HepG2 (cell line): ENCODE measurements at regions not wholly inside any gene's neighbourhood (a gene's known extent, or its start where the extent isn't known, plus 50 kb on each side); places are given as distances from the start of the nearest gene placed in this dataset.

Experiments
- ATAC-seq: fragments of 200-7000 bp; cut with Tn5 transposase; 3 replicates; pipeline ENCODE4 v1.9.1; 2020; ENCODE audit warnings: mild to moderate bottlenecking, moderate library complexity
- BruUV-seq: library from RNA; stranded (reverse); fragments of 400-500 nt; replicated peaks from 2 replicates; lab custom pipeline; 2021; lab: Mats Ljungman, UMichigan
- CTCF ChIA-PET: fragments of 300-600 bp; formaldehyde crosslinking; extraction: SDS; loops from one replicate; lab custom pipeline; 2021; ENCODE audit warnings: low total read pairs, inconsistent platforms, low intra/inter-chr PET ratio; lab: Yijun Ruan, JAX
- POLR2A ChIA-PET: fragments of 350-600 bp; sonication (Branson Sonifier 250); formaldehyde crosslinking; loops from one replicate; lab custom pipeline; 2020; ENCODE audit warnings: antibody characterized with exemption, inconsistent platforms; lab: Yijun Ruan, JAX
- DNase-seq: peaks from one replicate; pipeline ENCODE4 v3.0.0-alpha.2; 2015; ENCODE audit warnings: low spot score
- FAIRE-seq: peaks from 3 replicates; lab custom pipeline; 2011; peaks lifted over from hg19 to GRCh38; lab: Jason Lieb, UNC
- H2AFZ ChIP-seq: one replicate; pipeline ENCODE4 v1.6.1; 2011; ENCODE audit warnings: low read length, inconsistent platforms
- H3K27ac ChIP-seq: fragments of 300-600 bp; 3 replicates; pipeline ENCODE4 v1.8.0; 2011; ENCODE audit warnings: mixed run types, mild to moderate bottlenecking, mixed read lengths, low read length, inconsistent platforms; ENCODE audit not compliant: insufficient read depth; ENCODE audit errors: extremely low read length
- H3K27me3 ChIP-seq, 2 experiments: fragments of 200-600 bp in 1 of 2; 2 replicates in 1 of 2; 3 replicates in 1 of 2; pipeline versions ENCODE4 v1.6.0 to v1.8.0; 2011; ENCODE audit warnings: low read length in 2 of 2, mild to moderate bottlenecking in 2 of 2, moderate library complexity in 2 of 2, inconsistent platforms in 1 of 2; ENCODE audit not compliant: insufficient read depth in 2 of 2, control insufficient read depth in 1 of 2
- H3K36me3 ChIP-seq, 2 experiments: fragments of 200-600 bp in 1 of 2; replicated peaks in 1 of 2; 2 replicates in 1 of 2; 3 replicates in 1 of 2; pipeline versions ENCODE4 v1.5.1 to v1.8.0; 2011; ENCODE audit warnings: low read length in 2 of 2, inconsistent platforms in 1 of 2; ENCODE audit not compliant: insufficient read depth in 2 of 2, control insufficient read depth in 1 of 2
- H3K4me1 ChIP-seq: 2 replicates; pipeline ENCODE4 v1.5.1; 2012; ENCODE audit warnings: low read length, inconsistent platforms; ENCODE audit not compliant: insufficient read depth
- H3K4me2 ChIP-seq: 2 replicates; pipeline ENCODE4 v1.6.0; 2011; ENCODE audit warnings: low read depth, low read length, inconsistent platforms
- H3K4me3 ChIP-seq, 3 experiments: fragments of 200-600 bp in 1 of 3; sonication (generic), shearing (Covaris generic) in 1 of 3; replicated peaks in 1 of 3; 2 replicates each; pipeline ENCODE4 v1.5.1; 2011 to 2016; ENCODE audit warnings: low read length in 3 of 3, inconsistent platforms in 2 of 3, low read depth in 2 of 3, mild to moderate bottlenecking in 2 of 3, control low read depth in 1 of 3, mixed read lengths in 1 of 3; ENCODE audit not compliant: insufficient read depth in 1 of 3
- H3K79me2 ChIP-seq: one replicate; pipeline ENCODE4 v1.6.1; 2011; ENCODE audit warnings: low read length, inconsistent platforms; ENCODE audit not compliant: insufficient read depth
- H3K9ac ChIP-seq: 2 replicates; pipeline ENCODE4 v1.6.0; 2011; ENCODE audit warnings: mild to moderate bottlenecking, low read depth, low read length, inconsistent platforms; ENCODE audit not compliant: insufficient read depth
- H3K9me3 ChIP-seq: 2 replicates; pipeline ENCODE4 v1.5.1; 2012; ENCODE audit warnings: mild to moderate bottlenecking, low read length
- H4K20me1 ChIP-seq: 2 replicates; pipeline ENCODE4 v1.6.0; 2011; ENCODE audit warnings: inconsistent platforms, mild to moderate bottlenecking, low read length, moderate library complexity; ENCODE audit not compliant: insufficient read depth
- KAT2B ChIP-seq: fragments of 150-350 bp; IDR thresholded peaks from 2 replicates; pipeline ENCODE4 v1.6.1; 2014; ENCODE audit warnings: low read depth, low read length, borderline replicate concordance
- MTA1 ChIP-seq: sonication (generic); formaldehyde crosslinking; IDR thresholded peaks from 2 replicates; pipeline ENCODE4 v1.4.0; 2020; ENCODE audit warnings: missing genetic modification reagents, mild to moderate bottlenecking, borderline replicate concordance
- TP53 ChIP-seq: sonication (generic); formaldehyde crosslinking; conservative IDR thresholded peaks from 2 replicates; pipeline ENCODE4 v1.4.0; 2020; ENCODE audit warnings: missing genetic modification reagents
- TRIM24 ChIP-seq: sonication (generic); formaldehyde crosslinking; IDR thresholded peaks from 2 replicates; pipeline ENCODE4 v1.8.0; 2022; ENCODE audit warnings: mild to moderate bottlenecking, missing genetic modification reagents
- ZBTB40 ChIP-seq, 2 experiments: fragments of 450-650 bp in 1 of 2; sonication (generic) in 1 of 2; formaldehyde crosslinking in 1 of 2; IDR thresholded peaks; 2 replicates each; pipeline versions ENCODE4 v1.6.1 to v1.8.0; 2016 to 2022; ENCODE audit warnings: antibody characterized with exemption in 1 of 2, mild to moderate bottlenecking in 1 of 2, missing genetic modification reagents in 1 of 2
- WGBS: methylation state at CpG from one replicate; pipeline ENCODE4 v1.1.6; 2017; ENCODE audit warnings: low lambda C conversion rate; 5-methylcytosine and 5-hydroxymethylcytosine counted together
- in situ Hi-C: cut with HindIII; loops from 2 replicates; pipeline ENCODE4 v1.10.0; 2017; ENCODE audit warnings: low pct_unique_long_range_greater_than_20kb; ENCODE audit not compliant: extremely low pct_ligation_motif_present
- intact Hi-C: fragments of 100-400 bp; cut with micrococcal nuclease; formaldehyde crosslinking; loops from one replicate; pipeline ENCODE4 v1.10.0; 2022; ENCODE audit not compliant: unreplicated experiment

- CTCF ChIA-PET: no interaction called here
- ATAC-seq: no peak
- no peaks in the 10 kb centered on the region for H3K27me3 ChIP-seq
- H3K27ac ChIP-seq: no peak overlapping the region
- H3K9me3 ChIP-seq: peaks cover 4% of the 10 kb centered on the region; the same call in 1 of the 2 replicates
- TF ChIP-seq MTA1 (CRISPR knock-in tag) (no peak), TRIM24 (CRISPR knock-in tag) (no peak), ZBTB40 (IDR thresholded peaks at IDR 0.05) (no peak), ZBTB40 (CRISPR knock-in tag; IDR thresholded peaks at IDR 0.05) (no peak), TP53 (no peak), KAT2B (no peak)
- in situ Hi-C loops: no loop called here
- H3K79me2 ChIP-seq: no peaks in the 10 kb centered on the region
- intact Hi-C loops: no loop called here
- BruUV-seq: no TSS peak
- no peak for DNase-seq
- no peak overlapping the region for H3K9ac ChIP-seq
- no peak overlapping the region for H3K4me2 ChIP-seq
- POLR2A ChIA-PET: no interaction called here
- 4% methylated on average over 3 of the region's 3 CpGs for WGBS
- H4K20me1 ChIP-seq: no peaks in the 10 kb centered on the region
- no peak overlapping the region for H2AFZ ChIP-seq
- H3K4me1 ChIP-seq: peaks cover 4% of the 10 kb centered on the region; the same call in 1 of the 2 replicates
- FAIRE-seq: no peak
- no peaks in the 10 kb centered on the region for H3K36me3 ChIP-seq
- H3K4me3 ChIP-seq: no peak overlapping the region
These were observed 220.5 kb upstream of the MBL2 start for GRCh38 chr10:52993109-52993508.
